Gastrocnemius medialis (tissue), 4 donors: ENCODE measurements at regions not wholly inside any gene's neighbourhood (a gene's known extent, or its start where the extent isn't known, plus 50 kb on each side); places are given as distances from the start of the nearest gene placed in this dataset.

Experiments used
- CTCF ChIP-seq, 5 experiments: fragments of 450-650 bp in 3 of 5; fragments of 200-600 bp in 2 of 5; sonication (generic) in 2 of 5; IDR thresholded peaks in 4 of 5; conservative IDR thresholded peaks in 1 of 5; 1 replicate in 4 of 5; 2 replicates in 1 of 5; pipeline ENCODE4 v1.5.1; 2016 to 2019; ENCODE audit warnings: antibody characterized with exemption in 5 of 5, mild to moderate bottlenecking in 3 of 5, moderate library complexity in 3 of 5
- POLR2A ChIP-seq, 2 donors: fragments of 450-650 bp; IDR thresholded peaks; one replicate each; pipeline ENCODE4 v1.6.1; 2017; ENCODE audit warnings: antibody characterized with exemption in 2 of 2, mild to moderate bottlenecking in 2 of 2, moderate library complexity in 2 of 2

DNA sequence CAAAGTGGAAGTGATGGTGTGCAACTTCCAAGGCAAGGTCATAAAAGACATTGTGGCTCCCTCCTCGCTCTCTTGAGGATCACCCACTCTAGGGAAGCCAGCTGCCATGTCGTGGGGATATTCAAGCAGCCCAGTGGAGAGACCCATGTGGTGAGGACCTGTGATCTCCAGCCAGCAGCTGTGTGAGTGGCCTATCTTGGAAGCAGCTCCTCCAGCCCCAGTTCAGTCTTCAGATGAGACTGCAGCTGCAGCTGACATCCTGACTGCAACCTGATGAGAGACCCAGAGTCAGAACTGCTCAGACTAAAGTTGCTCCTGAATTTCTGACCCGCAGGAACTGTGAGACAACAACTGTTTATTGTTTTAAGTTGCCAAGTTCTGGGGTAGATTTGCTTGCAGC, 86.4 kb upstream of the GRK3 start:
- TF ChIP-seq CTCF (IDR thresholded peaks at IDR 0.05 in 4 of 5, conservative IDR thresholded peaks at IDR 0.05 in 1 of 5), result no peak
- no peak for TF ChIP-seq POLR2A (IDR thresholded peaks at IDR 0.05)
